CD14-positive monocyte (primary cell): ENCODE measurements at regions not wholly inside any gene's neighbourhood (a gene's known extent, or its start where the extent isn't known, plus 50 kb on each side); places are given as distances from the start of the nearest gene placed in this dataset.

ENCODE experiments used
- DNase-seq, 3 donors: peaks; one replicate each; pipeline ENCODE4 v3.0.0-alpha.2; 2011 to 2022
- H2AFZ ChIP-seq: 2 replicates; pipeline ENCODE4 v1.6.0; 2012; ENCODE audit warnings: mild to moderate bottlenecking, low read depth, low read length, inconsistent platforms; ENCODE audit not compliant: insufficient read depth, poor library complexity, severe bottlenecking
- H3K27ac ChIP-seq, 2 donors: 1 replicate in 1 of 2; 2 replicates in 1 of 2; pipeline ENCODE4 v1.5.1; 2012 to 2013; ENCODE audit warnings: low read length in 2 of 2, control low read depth in 1 of 2, inconsistent platforms in 1 of 2, low read depth in 1 of 2, mild to moderate bottlenecking in 1 of 2
- H3K27me3 ChIP-seq, 2 donors: one replicate each; pipeline versions ENCODE4 v1.6.0 to v1.6.1; 2011 to 2013; ENCODE audit warnings: low read length in 2 of 2; ENCODE audit not compliant: control insufficient read depth in 2 of 2, insufficient read depth in 2 of 2
- H3K36me3 ChIP-seq, 2 donors: replicated peaks in 1 of 2; 1 replicate in 1 of 2; 2 replicates in 1 of 2; pipeline versions ENCODE4 v1.5.1 to v1.6.1; 2012 to 2013; ENCODE audit warnings: low read length in 2 of 2, control low read depth in 1 of 2, inconsistent platforms in 1 of 2, mild to moderate bottlenecking in 1 of 2; ENCODE audit not compliant: insufficient read depth in 2 of 2, control insufficient read depth in 1 of 2
- H3K4me1 ChIP-seq, 2 donors: 1 replicate in 1 of 2; 2 replicates in 1 of 2; pipeline versions ENCODE4 v1.5.1 to v1.6.1; 2012 to 2013; ENCODE audit warnings: low read length in 2 of 2, control low read depth in 1 of 2, inconsistent platforms in 1 of 2, mild to moderate bottlenecking in 1 of 2, moderate library complexity in 1 of 2; ENCODE audit not compliant: insufficient read depth in 2 of 2, control insufficient read depth in 1 of 2
- H3K4me2 ChIP-seq: replicated peaks from 2 replicates; pipeline ENCODE3; 2012; ENCODE audit warnings: low read length, moderate library complexity, mild to moderate bottlenecking; ENCODE audit not compliant: poor library complexity, severe bottlenecking; ENCODE audit errors: extremely low read depth
- H3K4me3 ChIP-seq, 3 experiments: fragments of 200-600 bp in 1 of 3; sonication (generic) in 1 of 3; replicated peaks in 1 of 3; 1 replicate in 2 of 3; 2 replicates in 1 of 3; pipeline ENCODE4 v1.5.1; 2011 to 2013; ENCODE audit warnings: low read length in 3 of 3, mild to moderate bottlenecking in 3 of 3, control low read depth in 2 of 3, low read depth in 2 of 3, inconsistent platforms in 1 of 3, moderate library complexity in 1 of 3
- H3K79me2 ChIP-seq: 2 replicates; pipeline ENCODE4 v1.6.0; 2012; ENCODE audit warnings: mild to moderate bottlenecking, control low read depth, inconsistent platforms, low read length, moderate library complexity; ENCODE audit not compliant: insufficient read depth
- H3K9ac ChIP-seq: 2 replicates; pipeline ENCODE4 v1.6.0; 2017; ENCODE audit warnings: low read length, mild to moderate bottlenecking; ENCODE audit not compliant: insufficient read depth, poor library complexity, severe bottlenecking
- H3K9me3 ChIP-seq, 2 donors: replicated peaks in 1 of 2; 1 replicate in 1 of 2; 2 replicates in 1 of 2; pipeline versions ENCODE4 v1.5.1 to v1.6.1; 2012 to 2013; ENCODE audit warnings: low read length in 2 of 2, control low read depth in 1 of 2; ENCODE audit not compliant: control insufficient read depth in 1 of 2, insufficient read depth in 1 of 2
- H4K20me1 ChIP-seq: 2 replicates; pipeline ENCODE4 v1.6.0; 2012; ENCODE audit warnings: mild to moderate bottlenecking, low read length, control low read depth, moderate library complexity; ENCODE audit not compliant: insufficient read depth
- H3K27ac Mint-ChIP-seq, 7 donors: one replicate each; pipeline ENCODE4 v1.8.0; 2020; ENCODE audit warnings: mild to moderate bottlenecking in 7 of 7, mixed read lengths in 7 of 7, moderate library complexity in 6 of 7, inconsistent platforms in 2 of 7
- H3K27me3 Mint-ChIP-seq, 3 donors: one replicate each; pipeline ENCODE4 v1.8.0; 2021 to 2022; ENCODE audit warnings: low read depth in 3 of 3, mild to moderate bottlenecking in 3 of 3, mixed read lengths in 3 of 3, moderate library complexity in 3 of 3, inconsistent platforms in 1 of 3
- H3K36me3 Mint-ChIP-seq, 2 donors: one replicate each; pipeline ENCODE4 v1.8.0; 2020; ENCODE audit warnings: mixed read lengths in 2 of 2, inconsistent platforms in 1 of 2, mild to moderate bottlenecking in 1 of 2
- H3K4me1 Mint-ChIP-seq: one replicate; pipeline ENCODE4 v1.8.0; 2020; ENCODE audit warnings: mild to moderate bottlenecking, mixed read lengths
- H3K4me3 Mint-ChIP-seq, 2 donors: one replicate each; pipeline ENCODE4 v1.8.0; 2020; ENCODE audit warnings: mild to moderate bottlenecking in 2 of 2, mixed read lengths in 2 of 2, moderate library complexity in 1 of 2
- H3K9me3 Mint-ChIP-seq, 7 donors: one replicate each; pipeline ENCODE4 v1.8.0; 2020 to 2022; ENCODE audit warnings: mixed read lengths in 7 of 7, mild to moderate bottlenecking in 6 of 7, moderate library complexity in 6 of 7, inconsistent platforms in 2 of 7
- CTCF ChIP-seq: fragments of 200-600 bp; IDR thresholded peaks from one replicate; pipeline ENCODE4 v1.8.0; 2022; ENCODE audit warnings: antibody characterized with exemption, mild to moderate bottlenecking
- WGBS: methylation state at CpG from one replicate; pipeline ENCODE4 v1.1.5; 2013; ENCODE audit warnings: missing lambda C conversion rate; ENCODE audit not compliant: insufficient coverage; 5-methylcytosine and 5-hydroxymethylcytosine counted together
- intact Hi-C, 2 donors: fragments of 100-400 bp; cut with micrococcal nuclease; formaldehyde crosslinking; loops; one replicate each; pipeline versions ENCODE4 v1.15.0 to v1.15.1; 2023

DNA sequence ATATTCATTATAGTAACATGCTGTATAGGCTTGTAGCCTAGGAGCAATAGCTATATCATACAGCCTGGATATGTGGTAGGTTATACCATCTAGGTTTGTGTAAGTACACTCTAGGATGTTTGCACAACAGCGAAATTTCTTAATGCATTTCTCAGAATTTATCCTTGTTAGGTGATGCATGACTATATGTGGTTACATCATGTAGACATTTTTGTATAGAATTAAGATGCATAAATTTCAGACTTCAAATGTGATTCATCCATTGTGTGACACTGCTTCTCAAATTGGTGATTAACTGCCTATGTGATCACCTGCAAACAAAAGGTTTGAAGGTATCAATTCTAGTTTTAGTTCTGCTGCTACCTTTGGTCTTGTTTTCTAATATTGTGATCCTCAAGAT, 1787.0 kb upstream of the PIK3C3 start:
- TF ChIP-seq CTCF: no peak
- WGBS: no CpG with 5 or more reads among the region's 1 CpG
- Mint-ChIP-seq H3K4me1 (no peaks in the 10 kb centered on the region), H3K27me3 (no peaks in the 10 kb centered on the region), H3K27ac (no peak overlapping the region), H3K36me3 (no peaks in the 10 kb centered on the region), H3K9me3 (peaks cover 0 to 4% (median 0%) of the 10 kb centered on the region in 7 donors), H3K4me3 (no peak overlapping the region)
- Histone ChIP-seq H3K4me1 (no peaks in the 10 kb centered on the region), H2AFZ (no peak overlapping the region), H3K27ac (no peak overlapping the region), H3K27me3 (no peaks in the 10 kb centered on the region), H3K36me3 (no peaks in the 10 kb centered on the region), H3K4me2 (no peak overlapping the region), H3K79me2 (no peaks in the 10 kb centered on the region), H4K20me1 (no peaks in the 10 kb centered on the region), H3K9me3 (no peaks in the 10 kb centered on the region), H3K9ac (no peak overlapping the region), H3K4me3 (no peak overlapping the region)
- intact Hi-C loops: no loop called here
- no peak for DNase-seq

- peaks cover 0 to 1% (median 0%) of the 10 kb centered on the region in 3 donors for H3K27me3 Mint-ChIP-seq
- DNase-seq: no peak
- H3K9me3 Mint-ChIP-seq: peaks cover 0 to 2% (median 0%) of the 10 kb centered on the region in 7 donors
- Histone ChIP-seq H3K4me3 (no peak overlapping the region), H3K4me1 (no peaks in the 10 kb centered on the region), H3K9me3 (no peaks in the 10 kb centered on the region), H3K9ac (no peak overlapping the region), H3K4me2 (no peak overlapping the region), H3K27me3 (no peaks in the 10 kb centered on the region), H2AFZ (no peak overlapping the region), H3K36me3 (no peaks in the 10 kb centered on the region), H4K20me1 (no peaks in the 10 kb centered on the region), H3K79me2 (no peaks in the 10 kb centered on the region), H3K27ac (no peak overlapping the region)
- no peaks in the 10 kb centered on the region for H3K36me3 Mint-ChIP-seq
- no peak for TF ChIP-seq CTCF
- no peak overlapping the region for H3K27ac Mint-ChIP-seq
- no peak overlapping the region for H3K4me3 Mint-ChIP-seq
- intact Hi-C loops: no loop called here
- H3K4me1 Mint-ChIP-seq: no peaks in the 10 kb centered on the region
These were observed 1791.8 kb upstream of the PIK3C3 start for GRCh38 chr18:40163254-40163653.
